Activated CD4-positive, alpha-beta T cell treated with anti-CD3 and anti-CD28 coated beads, Interleukin-2, amount 50 U/mL, for 24 hours (primary cell): ENCODE measurements at regions not wholly inside any gene's neighbourhood (a gene's known extent, or its start where the extent isn't known, plus 50 kb on each side); places are given as distances from the start of the nearest gene placed in this dataset.

Experiments used
- DNase-seq, 2 donors: peaks; one replicate each; pipeline ENCODE4 v3.0.0-alpha.2; 2020; ENCODE audit warnings: low read depth in 1 of 2, low spot score in 1 of 2

- no peak for DNase-seq
These were observed 55.1 kb upstream of the CLDN10 start for GRCh38 chr13:95497381-95497807.

GRCh38 chr13:95498886-95499285 lies 53.6 kb upstream of the CLDN10 start:
- DNase-seq: no peak

GRCh38 chr13:95499811-95500712 lies 52.5 kb upstream of the CLDN10 start:
- no peak for DNase-seq

- no peak for DNase-seq
These were observed 50.3 kb upstream of the CLDN10 start for GRCh38 chr13:95502216-95502615.
